ENCODE measurements at regions not wholly inside any gene's neighbourhood (a gene's known extent, or its start where the extent isn't known, plus 50 kb on each side); places are given as distances from the start of the nearest gene placed in this dataset.
"Not testable (repeated sequence)": the region's sequence is repeated elsewhere in the genome, so short reads cannot be mapped to it uniquely, and the experiment has no call there.

DNA sequence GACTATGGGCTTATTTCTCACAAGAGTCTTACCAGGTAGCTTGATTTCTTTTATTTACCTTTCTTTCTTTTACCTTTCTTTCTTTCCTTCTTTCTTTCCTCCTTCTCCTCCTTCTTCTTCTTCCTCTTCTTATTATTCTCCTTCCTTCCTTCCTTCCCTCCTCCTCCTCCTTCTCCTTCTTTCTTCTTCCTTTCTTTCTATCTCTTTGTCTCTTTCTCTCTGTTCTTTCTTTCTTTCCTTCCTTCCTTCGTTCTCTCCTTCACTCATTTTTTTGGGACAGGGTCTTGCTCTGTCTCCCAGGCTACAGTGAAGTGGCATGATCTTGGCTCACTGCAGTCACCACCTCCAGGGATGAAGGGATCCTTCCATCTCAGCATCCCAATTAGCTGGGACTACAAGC is 363.6 kb upstream of the MAF start:
- DNase-seq: no peak

DNA sequence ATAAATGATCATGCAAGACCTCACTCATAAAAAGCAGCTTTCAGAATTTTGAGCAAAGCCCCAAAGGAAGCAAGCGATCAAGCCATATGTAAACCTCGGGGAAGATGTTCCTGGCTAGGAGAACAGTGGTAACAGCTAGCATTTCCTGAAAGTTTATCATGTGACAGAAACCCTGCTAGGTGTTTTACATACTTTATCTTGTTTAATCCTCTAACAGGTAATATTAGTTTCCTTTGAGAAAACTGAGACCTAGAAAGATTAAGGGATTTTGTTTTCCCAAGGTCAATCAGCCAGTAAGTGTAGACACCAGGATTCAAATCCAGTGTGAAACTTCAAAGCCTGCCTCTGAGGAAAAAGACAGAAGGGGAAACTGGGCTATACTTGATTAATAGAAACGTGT is 362.4 kb upstream of the MAF start:
- no peak for DNase-seq

DNA sequence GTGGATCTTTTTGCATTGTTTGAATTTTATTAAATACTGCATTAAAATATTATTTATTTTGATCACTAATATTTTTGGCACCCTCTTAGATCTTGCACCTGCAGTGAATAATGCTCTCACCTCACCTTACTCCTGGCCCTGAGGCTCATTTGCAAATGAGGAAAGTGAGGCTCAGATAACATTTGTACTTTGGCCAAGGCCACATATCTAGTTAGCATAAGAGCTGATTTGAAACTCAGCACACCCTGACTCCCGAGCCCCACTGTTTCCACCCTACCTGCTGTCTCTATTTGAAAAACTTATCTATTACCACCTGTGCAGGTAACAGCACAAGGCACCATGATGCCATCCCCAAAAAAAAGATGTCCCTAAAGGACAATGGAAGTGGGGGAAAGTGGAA is 358.7 kb upstream of the MAF start:
- no peak for DNase-seq

DNA sequence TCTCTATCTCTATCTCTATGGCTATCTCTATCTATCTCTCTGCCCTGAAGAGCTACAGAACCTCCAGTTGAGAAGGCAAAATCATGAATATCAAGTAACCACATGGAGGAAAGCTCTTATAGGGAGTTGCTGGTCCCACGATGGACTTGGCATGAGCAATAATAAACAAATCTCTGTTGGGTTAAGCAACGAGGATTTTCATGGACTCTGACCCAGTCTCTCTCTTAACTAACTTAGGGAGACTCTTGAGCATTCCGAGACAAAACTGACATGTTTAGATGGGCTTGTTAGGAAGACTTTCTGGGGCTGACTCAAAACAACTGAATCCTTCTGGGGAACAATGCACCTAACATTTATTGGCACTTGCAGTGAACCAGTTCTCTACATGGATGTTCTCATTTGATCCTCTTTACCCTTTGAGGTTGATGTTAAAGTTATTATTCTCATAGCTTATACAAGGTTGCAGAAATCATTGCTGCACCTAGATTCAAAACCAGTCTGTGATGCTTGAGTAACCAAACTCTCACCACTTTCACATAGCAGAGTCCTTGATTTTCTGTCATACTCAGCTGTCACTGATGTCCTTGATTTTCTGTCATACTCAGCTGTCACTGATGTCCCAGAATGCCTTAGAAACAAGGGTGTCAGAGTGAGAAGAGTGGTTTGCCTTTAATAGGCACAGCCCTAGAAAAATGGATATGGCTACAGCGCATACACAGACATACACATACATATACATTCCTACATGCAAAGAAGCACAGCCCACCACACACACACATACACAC is 354.6 kb upstream of the MAF start:
- DNase-seq: no peak

GRCh38 chr16:79950932-79951719 is 350.6 kb upstream of the MAF start:
- DNase-seq: no peak

GRCh38 chr16:79949417-79949816 is 348.9 kb upstream of the MAF start:
- DNase-seq: no peak

DNA sequence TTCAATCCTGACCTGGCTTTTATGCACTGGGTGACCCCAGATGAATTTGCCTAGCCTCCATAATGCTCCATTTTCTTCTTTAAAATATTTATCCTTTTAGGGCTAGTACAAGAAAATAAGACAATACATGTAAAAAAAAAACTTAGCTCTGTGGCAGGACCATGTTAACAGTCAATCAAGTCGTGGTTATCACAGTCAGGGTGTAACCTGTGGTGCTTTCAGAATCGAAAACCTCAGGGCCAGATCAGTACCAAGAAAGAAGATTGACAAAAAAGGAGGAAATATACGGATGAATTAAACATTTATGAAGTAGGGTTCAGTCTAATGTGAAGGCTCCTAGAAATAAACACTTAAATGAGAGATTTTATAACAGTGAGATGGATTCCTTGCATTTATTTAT is 347.2 kb upstream of the MAF start:
- no peak for DNase-seq

DNA sequence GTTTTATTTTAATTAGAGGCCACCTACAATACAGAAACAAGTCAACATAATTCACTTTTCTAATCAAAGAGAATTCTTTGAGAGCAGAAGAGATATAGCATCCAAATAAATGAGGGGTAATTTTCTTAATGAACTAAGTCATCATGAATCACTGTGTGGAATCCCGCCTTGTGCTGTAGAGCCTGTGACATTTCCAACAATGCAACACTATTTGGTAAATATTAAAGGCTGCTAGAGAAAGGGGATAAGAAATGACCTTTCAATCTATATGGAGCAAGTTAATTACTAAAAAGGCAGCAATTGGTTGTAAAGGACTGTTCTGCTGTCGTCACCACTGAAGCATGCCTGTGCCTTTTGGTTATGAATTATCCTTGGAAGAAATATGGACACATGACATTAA is 345.7 kb upstream of the MAF start:
- no peak for DNase-seq

- DNase-seq: no peak
Observed at GRCh38 chr16:79943736-79944135, 343.2 kb upstream of the MAF start.

DNA sequence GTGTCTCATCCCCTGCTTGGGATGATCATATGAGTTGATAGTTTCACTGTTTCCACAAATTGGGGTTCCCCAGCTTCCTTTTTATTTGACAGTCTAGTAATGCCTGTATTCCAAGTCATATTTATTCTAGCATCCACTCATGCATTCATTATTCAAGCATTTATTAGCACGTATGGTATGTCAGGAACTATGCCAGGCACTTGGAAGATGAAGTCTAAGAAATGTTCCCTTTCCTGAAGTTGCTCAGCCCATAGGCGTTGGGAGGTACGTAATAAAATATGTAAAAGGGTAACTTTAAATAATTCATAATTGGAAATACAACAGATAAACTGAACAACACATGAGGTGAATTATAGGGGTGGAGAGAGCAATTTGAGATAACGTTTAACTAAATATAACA is 338.0 kb upstream of the MAF start:
- DNase-seq: no peak

DNA sequence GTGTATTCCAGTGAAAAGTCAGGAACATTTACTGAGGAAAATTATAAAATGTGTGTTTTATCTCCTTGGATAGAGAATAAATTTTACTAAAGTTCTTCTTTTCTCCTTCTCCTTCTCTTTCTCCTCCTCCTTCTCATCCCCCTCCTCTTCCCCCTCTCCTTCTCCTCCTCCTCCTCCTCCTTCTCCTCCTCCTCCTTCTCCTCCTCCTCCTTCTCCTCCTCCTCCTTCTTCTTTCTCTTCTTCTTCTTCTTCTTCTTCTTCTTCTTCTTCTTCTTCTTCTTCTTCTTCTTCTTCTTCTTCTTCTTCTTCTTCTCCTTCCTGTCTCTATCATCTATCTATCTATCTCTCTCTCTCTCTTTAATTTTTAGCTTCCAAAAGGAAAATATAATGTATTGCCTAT is 337.1 kb upstream of the MAF start:
- not testable (repeated sequence) for DNase-seq

GRCh38 chr16:79933603-79934002 is 333.1 kb upstream of the MAF start:
- DNase-seq: no peak

- DNase-seq: no peak
Observed at GRCh38 chr16:79932572-79932971, 332.0 kb upstream of the MAF start.

DNA sequence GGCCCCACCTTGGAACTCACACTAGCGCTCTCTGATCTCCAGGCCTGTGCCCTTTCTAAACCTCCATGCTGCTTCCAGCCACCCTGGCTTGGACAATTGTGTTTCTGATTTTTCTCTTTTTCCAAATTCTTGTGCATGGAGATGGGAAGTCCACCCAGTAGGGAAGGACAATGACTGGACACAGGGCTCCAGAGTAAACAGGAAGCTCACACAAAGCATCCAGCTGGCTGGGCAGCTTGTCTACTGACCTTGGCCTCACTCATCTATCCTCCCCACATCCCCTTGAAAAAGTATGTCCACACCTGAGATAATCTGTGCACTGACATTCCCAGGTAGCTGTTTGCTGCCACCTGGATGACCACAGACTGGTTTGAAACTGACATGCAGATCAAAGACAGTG is 331.2 kb upstream of the MAF start:
- no peak for DNase-seq

- no peak for DNase-seq
Observed at GRCh38 chr16:79929260-79929965, 328.9 kb upstream of the MAF start.

DNA sequence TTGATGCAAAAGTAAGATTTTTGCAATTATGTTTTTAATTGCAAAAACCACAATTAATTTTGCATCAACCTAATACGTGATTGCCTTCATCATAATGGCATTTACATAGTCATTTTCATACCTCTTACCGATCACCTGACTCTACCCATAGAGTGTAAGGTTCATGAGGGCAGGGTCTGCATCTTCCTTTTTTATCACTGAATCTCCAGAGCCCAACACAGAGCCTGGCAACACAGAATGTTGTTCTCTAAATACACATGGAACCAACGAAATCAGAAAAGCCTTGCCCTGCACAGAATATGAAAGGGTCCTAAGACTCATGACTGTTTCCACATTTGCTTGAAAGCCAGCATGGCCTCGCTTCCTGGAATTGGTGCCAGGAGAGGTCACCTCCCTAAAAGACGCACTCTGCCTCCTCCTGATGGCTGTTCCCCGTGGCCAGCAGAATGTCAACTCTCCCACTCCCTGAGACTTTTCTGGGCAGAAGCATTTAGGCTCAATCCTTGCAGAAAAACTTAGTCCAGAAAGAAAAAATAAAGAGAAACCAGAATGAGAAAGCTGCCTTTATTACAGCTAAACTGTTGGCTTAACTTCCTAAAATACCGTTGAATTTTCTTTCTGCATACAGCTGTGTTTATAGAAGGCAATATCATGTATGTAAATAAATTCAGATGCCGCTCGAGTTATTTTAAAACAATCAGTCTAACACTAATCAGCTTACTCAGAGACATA is 327.8 kb upstream of the MAF start:
- no peak for DNase-seq

DNA sequence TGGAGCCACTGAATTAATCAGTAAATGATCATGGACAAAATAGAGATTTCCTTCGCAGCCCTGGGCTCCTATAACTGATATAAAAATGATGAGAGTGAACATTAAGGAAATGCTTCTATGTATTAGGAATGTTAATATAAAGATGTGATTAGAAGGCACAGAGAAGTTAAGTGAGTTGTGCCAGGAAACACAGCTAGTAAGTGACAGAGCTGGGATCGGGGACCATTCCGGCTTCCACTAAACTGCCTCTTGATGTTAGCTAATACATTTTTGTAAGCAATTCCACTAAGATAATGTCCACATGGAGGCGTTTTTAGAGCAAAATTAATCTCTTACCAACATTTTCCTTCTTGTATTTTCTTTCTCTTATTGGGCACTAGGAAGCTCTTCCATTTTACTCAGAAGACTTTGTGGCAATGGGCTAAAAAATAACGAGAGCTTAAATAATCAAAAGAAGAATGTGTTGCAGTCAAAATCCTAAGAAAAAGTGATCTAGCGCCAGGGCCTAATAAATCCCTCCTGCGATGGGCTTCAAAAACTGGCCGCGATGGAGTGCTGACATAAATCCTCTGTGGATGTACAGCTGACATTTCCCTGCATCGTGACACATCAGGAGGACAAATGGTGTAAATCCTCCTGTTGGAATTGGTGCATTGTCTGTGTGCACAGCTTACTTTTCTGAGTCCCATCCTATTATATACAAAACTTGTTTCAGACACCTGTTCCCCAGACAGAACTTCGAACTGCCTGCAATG is 326.1 kb upstream of the MAF start:
- no peak for DNase-seq

DNA sequence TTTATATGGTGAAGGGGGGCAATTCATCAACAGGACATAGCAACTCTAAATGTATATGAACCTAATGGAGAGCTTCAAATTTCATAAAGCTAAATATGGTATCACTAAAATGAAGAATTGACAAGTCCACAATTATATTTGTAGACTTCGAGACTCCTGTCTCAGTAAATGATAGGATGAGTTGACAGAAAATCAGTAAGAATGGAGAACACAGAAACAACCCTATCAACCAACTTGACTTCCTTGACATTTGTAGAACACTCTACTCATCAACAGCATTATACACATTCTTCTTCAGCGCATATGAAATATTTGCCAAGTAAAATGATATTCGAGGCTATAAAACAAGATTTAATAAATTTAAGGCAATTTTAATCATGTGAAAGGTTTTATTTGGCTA is 322.9 kb upstream of the MAF start:
- DNase-seq: no peak

DNA sequence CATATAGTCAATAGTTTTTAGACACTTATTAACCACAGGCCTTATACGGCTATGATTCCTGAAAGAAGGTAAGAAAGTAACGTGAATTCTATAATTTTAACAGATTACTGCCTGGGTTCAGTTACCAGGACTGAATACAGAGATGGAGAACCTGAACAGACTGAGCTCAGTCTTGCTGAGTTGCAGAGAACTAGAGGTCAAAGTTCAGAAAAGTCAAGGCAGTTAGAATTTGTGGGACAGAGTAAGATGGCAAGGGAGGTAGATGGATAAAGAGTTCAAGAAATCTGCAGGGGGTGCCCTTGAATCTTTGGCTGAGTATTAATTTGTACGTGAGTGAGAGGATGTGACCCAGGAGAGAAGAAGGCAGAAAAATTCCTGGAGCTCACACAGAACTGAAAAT is 320.1 kb upstream of the MAF start:
- DNase-seq: no peak

- no peak for DNase-seq
Observed at GRCh38 chr16:79918916-79919315, 318.4 kb upstream of the MAF start.

DNA sequence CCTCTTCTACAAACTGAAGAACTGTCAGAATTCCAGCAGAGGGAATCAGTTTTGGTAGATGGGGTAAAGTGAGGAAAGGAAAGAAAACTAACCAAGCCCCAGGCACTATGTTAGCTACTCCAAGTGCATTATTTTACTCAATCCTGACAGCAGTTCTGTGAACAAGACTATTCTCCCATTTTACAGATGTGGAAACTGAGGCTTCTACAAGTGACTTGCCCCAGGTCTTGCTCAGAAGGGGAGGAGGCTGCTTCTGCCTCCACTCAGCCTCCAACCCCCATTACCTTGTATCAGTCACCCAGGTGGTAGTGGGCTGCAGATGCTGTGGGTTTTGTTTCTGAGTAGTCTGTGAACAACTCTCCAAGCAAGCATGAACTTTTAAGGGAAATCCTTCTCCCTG is 315.2 kb upstream of the MAF start:
- no peak for DNase-seq

- no peak for DNase-seq
Observed at GRCh38 chr16:79914961-79915720, 314.6 kb upstream of the MAF start.
